Glutamatergic neuron (in vitro differentiated cells): ENCODE measurements at regions not wholly inside any gene's neighbourhood (a gene's known extent, or its start where the extent isn't known, plus 50 kb on each side); places are given as distances from the start of the nearest gene placed in this dataset.

Experiments used
- DNase-seq: peaks from one replicate; pipeline ENCODE4 v3.0.0; 2022
- H3K27ac Mint-ChIP-seq: one replicate; pipeline ENCODE4 v1.8.0; 2020; ENCODE audit warnings: mild to moderate bottlenecking, mixed read lengths, inconsistent platforms; ENCODE audit not compliant: unreplicated experiment
- H3K27me3 Mint-ChIP-seq: one replicate; pipeline ENCODE4 v1.8.0; 2020; ENCODE audit warnings: mild to moderate bottlenecking, moderate library complexity, mixed read lengths, inconsistent platforms; ENCODE audit not compliant: unreplicated experiment
- H3K36me3 Mint-ChIP-seq: one replicate; pipeline ENCODE4 v1.8.0; 2020; ENCODE audit warnings: mild to moderate bottlenecking, mixed read lengths, inconsistent platforms; ENCODE audit not compliant: unreplicated experiment
- H3K4me1 Mint-ChIP-seq: one replicate; pipeline ENCODE4 v1.8.0; 2020; ENCODE audit warnings: mild to moderate bottlenecking, low read depth, mixed read lengths, inconsistent platforms; ENCODE audit not compliant: unreplicated experiment
- H3K4me3 Mint-ChIP-seq: one replicate; pipeline ENCODE4 v1.8.0; 2020; ENCODE audit warnings: mild to moderate bottlenecking, mixed read lengths, inconsistent platforms; ENCODE audit not compliant: unreplicated experiment
- H3K9me3 Mint-ChIP-seq: one replicate; pipeline ENCODE4 v1.8.0; 2020; ENCODE audit warnings: mild to moderate bottlenecking, moderate library complexity, mixed read lengths, inconsistent platforms; ENCODE audit not compliant: unreplicated experiment
- CTCF ChIP-seq: fragments of 200-600 bp; sonication (generic); IDR thresholded peaks from one replicate; pipeline ENCODE4 v1.5.0; 2021; ENCODE audit not compliant: partially characterized antibody, unreplicated experiment

DNA sequence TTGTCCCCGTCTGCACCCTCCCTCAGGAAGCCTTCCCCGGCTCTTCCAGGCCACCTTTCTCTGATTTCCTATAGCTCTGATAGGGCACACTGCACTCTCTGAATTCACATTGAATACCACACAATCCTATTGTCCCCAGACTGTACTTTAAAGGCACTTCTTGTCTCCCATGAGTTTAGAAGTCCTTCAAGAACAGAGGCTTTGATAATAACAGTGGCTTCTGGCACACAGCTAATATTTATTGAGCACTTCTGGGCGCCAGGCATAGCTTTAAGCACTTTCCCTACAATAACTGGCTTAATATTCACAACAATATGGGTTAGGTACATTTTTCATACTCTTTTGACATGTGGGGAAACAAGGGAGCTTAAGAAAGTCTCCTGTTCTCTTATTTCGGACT is 169.7 kb upstream of the IRX6 start:
- DNase-seq, result no peak
- TF ChIP-seq CTCF, result no peak
- Mint-ChIP-seq H3K27ac (no peak overlapping the region), H3K9me3 (peaks cover 4% of the 10 kb centered on the region), H3K36me3 (no peaks in the 10 kb centered on the region), H3K4me3 (no peak overlapping the region), H3K27me3 (no peaks in the 10 kb centered on the region), H3K4me1 (no peaks in the 10 kb centered on the region)

DNA sequence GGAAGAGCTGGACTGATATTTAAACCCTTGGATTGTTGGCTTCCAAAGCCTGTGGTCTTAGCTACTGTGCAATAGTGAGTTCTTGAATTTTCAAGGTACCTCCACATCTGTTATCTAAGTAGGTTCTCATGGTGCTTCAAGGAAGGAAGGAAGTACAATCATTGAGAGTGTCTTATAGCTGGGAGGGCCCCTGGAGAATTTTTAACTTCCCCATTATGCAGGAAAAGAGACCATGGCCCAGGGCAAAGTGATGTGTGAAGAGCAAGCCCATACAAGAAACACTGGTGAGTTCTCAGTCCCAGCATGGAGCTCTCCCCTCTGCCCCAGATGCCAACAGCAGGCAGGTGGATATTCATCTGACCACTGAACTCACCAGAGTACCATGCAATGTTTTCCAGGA is 169.0 kb upstream of the IRX6 start:
- Mint-ChIP-seq H3K27ac (no peak overlapping the region), H3K9me3 (peaks cover 4% of the 10 kb centered on the region), H3K4me1 (no peaks in the 10 kb centered on the region), H3K36me3 (no peaks in the 10 kb centered on the region), H3K27me3 (no peaks in the 10 kb centered on the region), H3K4me3 (no peak overlapping the region)
- no peak for DNase-seq
- no peak for TF ChIP-seq CTCF

DNA sequence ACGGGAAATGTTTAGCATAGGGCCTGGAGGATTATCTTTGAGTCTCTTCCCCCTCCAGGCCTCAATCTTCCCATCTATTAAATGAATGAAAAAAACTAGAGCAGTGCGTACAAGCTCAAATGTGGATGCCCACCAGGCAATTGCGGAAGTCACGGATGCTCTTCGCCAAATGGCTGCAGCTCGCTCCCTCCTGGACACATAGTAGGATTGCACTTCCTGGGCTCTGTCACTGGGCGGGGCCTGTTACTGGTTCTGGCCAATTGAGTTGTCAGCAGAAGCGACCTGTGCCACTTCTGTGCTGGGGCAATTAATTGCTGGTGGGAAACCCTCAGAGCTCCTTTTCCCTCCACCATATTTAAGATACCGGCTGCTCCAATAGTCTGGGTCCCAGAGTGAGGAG is 168.2 kb upstream of the IRX6 start:
- DNase-seq, result no peak
- Mint-ChIP-seq H3K27ac (no peak overlapping the region), H3K27me3 (no peaks in the 10 kb centered on the region), H3K9me3 (peaks cover 4% of the 10 kb centered on the region), H3K36me3 (no peaks in the 10 kb centered on the region), H3K4me3 (no peak overlapping the region), H3K4me1 (no peaks in the 10 kb centered on the region)
- no peak for TF ChIP-seq CTCF

GRCh38 chr16:55169780-55170179 is 154.2 kb upstream of the IRX6 start:
- no peaks in the 10 kb centered on the region for H3K4me1 Mint-ChIP-seq
- no peak for DNase-seq
- no peak overlapping the region for H3K27ac Mint-ChIP-seq
- no peaks in the 10 kb centered on the region for H3K36me3 Mint-ChIP-seq
- H3K27me3 Mint-ChIP-seq, result no peaks in the 10 kb centered on the region
- H3K4me3 Mint-ChIP-seq, result no peak overlapping the region
- H3K9me3 Mint-ChIP-seq, result no peaks in the 10 kb centered on the region
- no peak for TF ChIP-seq CTCF

- no peak overlapping the region for H3K27ac Mint-ChIP-seq
- H3K4me1 Mint-ChIP-seq, result no peaks in the 10 kb centered on the region
- no peak for DNase-seq
- no peaks in the 10 kb centered on the region for H3K27me3 Mint-ChIP-seq
- no peaks in the 10 kb centered on the region for H3K36me3 Mint-ChIP-seq
- no peaks in the 10 kb centered on the region for H3K9me3 Mint-ChIP-seq
- no peak overlapping the region for H3K4me3 Mint-ChIP-seq
- no peak for TF ChIP-seq CTCF
These were observed 152.8 kb upstream of the IRX6 start for GRCh38 chr16:55171241-55171640.
